ENCODE measurements at regions not wholly inside any gene's neighbourhood (a gene's known extent, or its start where the extent isn't known, plus 50 kb on each side); places are given as distances from the start of the nearest gene placed in this dataset.

- no peak for TF ChIP-seq EZH2phosphoT487 (IDR thresholded peaks at IDR 0.05; ENCODE audit: low read length)
- TF ChIP-seq, protein P1, sequence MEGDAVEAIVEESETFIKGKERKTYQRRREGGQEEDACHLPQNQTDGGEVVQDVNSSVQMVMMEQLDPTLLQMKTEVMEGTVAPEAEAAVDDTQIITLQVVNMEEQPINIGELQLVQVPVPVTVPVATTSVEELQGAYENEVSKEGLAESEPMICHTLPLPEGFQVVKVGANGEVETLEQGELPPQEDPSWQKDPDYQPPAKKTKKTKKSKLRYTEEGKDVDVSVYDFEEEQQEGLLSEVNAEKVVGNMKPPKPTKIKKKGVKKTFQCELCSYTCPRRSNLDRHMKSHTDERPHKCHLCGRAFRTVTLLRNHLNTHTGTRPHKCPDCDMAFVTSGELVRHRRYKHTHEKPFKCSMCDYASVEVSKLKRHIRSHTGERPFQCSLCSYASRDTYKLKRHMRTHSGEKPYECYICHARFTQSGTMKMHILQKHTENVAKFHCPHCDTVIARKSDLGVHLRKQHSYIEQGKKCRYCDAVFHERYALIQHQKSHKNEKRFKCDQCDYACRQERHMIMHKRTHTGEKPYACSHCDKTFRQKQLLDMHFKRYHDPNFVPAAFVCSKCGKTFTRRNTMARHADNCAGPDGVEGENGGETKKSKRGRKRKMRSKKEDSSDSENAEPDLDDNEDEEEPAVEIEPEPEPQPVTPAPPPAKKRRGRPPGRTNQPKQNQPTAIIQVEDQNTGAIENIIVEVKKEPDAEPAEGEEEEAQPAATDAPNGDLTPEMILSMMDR (IDR thresholded peaks at IDR 0.05; ENCODE audit: low read length): no peak
- TF ChIP-seq EZH2 (optimal IDR thresholded peaks at IDR 0.05; ENCODE audit: low read depth, low read length): no peak
These were observed 225.8 kb downstream of the CCDC59 start for GRCh38 chr12:82132390-82132789.

All from MM.1S (cell line).